Neural progenitor cell (in vitro differentiated cells): ENCODE measurements at regions not wholly inside any gene's neighbourhood (a gene's known extent, or its start where the extent isn't known, plus 50 kb on each side); places are given as distances from the start of the nearest gene placed in this dataset.

ENCODE experiments used
- EZH2 ChIP-seq: fragments of 200-600 bp; sonication (generic); IDR thresholded peaks from 2 replicates; pipeline ENCODE4 v1.6.1; 2017; ENCODE audit warnings: antibody characterized with exemption, mild to moderate bottlenecking, moderate library complexity
- TF ChIP-seq, protein P1 (sequence below): fragments of 200-600 bp; sonication (generic); IDR thresholded peaks from 2 replicates; pipeline ENCODE4 v1.5.1; 2017; ENCODE audit warnings: antibody characterized with exemption, mild to moderate bottlenecking

DNA sequence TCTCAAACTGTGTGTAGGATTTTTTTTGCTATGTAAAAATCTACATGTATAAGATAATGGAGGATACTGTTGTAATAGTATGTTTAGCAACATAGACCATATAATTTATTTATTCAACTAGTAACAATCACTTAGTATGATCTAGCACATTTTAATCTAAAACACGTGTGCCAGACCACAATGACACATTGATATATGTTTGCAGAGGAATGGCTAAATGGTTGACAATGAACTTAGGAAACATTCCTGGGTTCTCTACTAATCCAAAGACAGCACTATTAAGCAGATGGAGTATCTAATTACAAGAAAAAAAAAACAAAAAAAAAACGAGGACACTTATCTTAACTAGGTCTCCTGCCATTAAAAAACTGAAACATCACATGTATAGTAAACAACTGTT lies 261.7 kb upstream of the PAPPA start:
- TF ChIP-seq, protein P1, sequence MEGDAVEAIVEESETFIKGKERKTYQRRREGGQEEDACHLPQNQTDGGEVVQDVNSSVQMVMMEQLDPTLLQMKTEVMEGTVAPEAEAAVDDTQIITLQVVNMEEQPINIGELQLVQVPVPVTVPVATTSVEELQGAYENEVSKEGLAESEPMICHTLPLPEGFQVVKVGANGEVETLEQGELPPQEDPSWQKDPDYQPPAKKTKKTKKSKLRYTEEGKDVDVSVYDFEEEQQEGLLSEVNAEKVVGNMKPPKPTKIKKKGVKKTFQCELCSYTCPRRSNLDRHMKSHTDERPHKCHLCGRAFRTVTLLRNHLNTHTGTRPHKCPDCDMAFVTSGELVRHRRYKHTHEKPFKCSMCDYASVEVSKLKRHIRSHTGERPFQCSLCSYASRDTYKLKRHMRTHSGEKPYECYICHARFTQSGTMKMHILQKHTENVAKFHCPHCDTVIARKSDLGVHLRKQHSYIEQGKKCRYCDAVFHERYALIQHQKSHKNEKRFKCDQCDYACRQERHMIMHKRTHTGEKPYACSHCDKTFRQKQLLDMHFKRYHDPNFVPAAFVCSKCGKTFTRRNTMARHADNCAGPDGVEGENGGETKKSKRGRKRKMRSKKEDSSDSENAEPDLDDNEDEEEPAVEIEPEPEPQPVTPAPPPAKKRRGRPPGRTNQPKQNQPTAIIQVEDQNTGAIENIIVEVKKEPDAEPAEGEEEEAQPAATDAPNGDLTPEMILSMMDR: no peak
- no peak for TF ChIP-seq EZH2
